SK-N-SH treated with all-trans-retinoic acid at 6 μM for 48 hours (cell line): ENCODE measurements at regions not wholly inside any gene's neighbourhood (a gene's known extent, or its start where the extent isn't known, plus 50 kb on each side); places are given as distances from the start of the nearest gene placed in this dataset.

Experiments
- ARNTL ChIP-seq: fragments of 450-650 bp; formaldehyde crosslinking; IDR thresholded peaks from 2 replicates; pipeline ENCODE4 v1.5.0; 2020; ENCODE audit warnings: low read depth, mild to moderate bottlenecking, moderate library complexity, borderline replicate concordance
- CSDC2 ChIP-seq: fragments of 250-450 bp; sonication (Bioruptor Pico); IDR thresholded peaks from 2 replicates; pipeline ENCODE4 v1.5.0; 2020; ENCODE audit warnings: mild to moderate bottlenecking, moderate library complexity
- ESRRG ChIP-seq: fragments of 250-450 bp; sonication (Bioruptor Pico); IDR thresholded peaks from 2 replicates; pipeline ENCODE4 v1.6.1; 2021; ENCODE audit warnings: mild to moderate bottlenecking
- TCF4 ChIP-seq: fragments of 250-450 bp; sonication (Bioruptor Pico); IDR thresholded peaks from 2 replicates; pipeline ENCODE4 v1.8.0; 2021; ENCODE audit warnings: mild to moderate bottlenecking, moderate library complexity, borderline replicate concordance
- TOX ChIP-seq: fragments of 250-450 bp; sonication (Bioruptor Pico); IDR thresholded peaks from 2 replicates; pipeline ENCODE4 v1.8.0; 2021; ENCODE audit warnings: mild to moderate bottlenecking, moderate library complexity, borderline replicate concordance
- ZC3H10 ChIP-seq: fragments of 250-450 bp; sonication (Bioruptor Pico); IDR thresholded peaks from 2 replicates; pipeline ENCODE4 v1.5.1; 2021; ENCODE audit warnings: mild to moderate bottlenecking, moderate library complexity
- ZFP3 ChIP-seq: fragments of 250-450 bp; sonication (Bioruptor Pico); IDR thresholded peaks from 2 replicates; pipeline ENCODE4 v1.5.0; 2020; ENCODE audit warnings: mild to moderate bottlenecking, moderate library complexity
- ZNF565 ChIP-seq: fragments of 450-650 bp; formaldehyde crosslinking; conservative IDR thresholded peaks from 2 replicates; pipeline ENCODE4 v1.5.0; 2020; ENCODE audit warnings: low read depth, mild to moderate bottlenecking, moderate library complexity
- TF ChIP-seq, protein P1 (sequence below): fragments of 250-450 bp; sonication (Bioruptor Pico); IDR thresholded peaks from 2 replicates; pipeline ENCODE4 v1.8.0; 2020; ENCODE audit warnings: mild to moderate bottlenecking, moderate library complexity, borderline replicate concordance
- TF ChIP-seq, protein P2 (sequence below): fragments of 250-450 bp; sonication (Bioruptor Pico); IDR thresholded peaks from 2 replicates; pipeline ENCODE4 v1.5.1; 2020; ENCODE audit warnings: low read depth, mild to moderate bottlenecking, moderate library complexity
- TF ChIP-seq, protein P3 (sequence below): fragments of 250-450 bp; sonication (Bioruptor Pico); IDR thresholded peaks from 2 replicates; pipeline ENCODE4 v1.5.1; 2021; ENCODE audit warnings: mild to moderate bottlenecking, moderate library complexity

DNA sequence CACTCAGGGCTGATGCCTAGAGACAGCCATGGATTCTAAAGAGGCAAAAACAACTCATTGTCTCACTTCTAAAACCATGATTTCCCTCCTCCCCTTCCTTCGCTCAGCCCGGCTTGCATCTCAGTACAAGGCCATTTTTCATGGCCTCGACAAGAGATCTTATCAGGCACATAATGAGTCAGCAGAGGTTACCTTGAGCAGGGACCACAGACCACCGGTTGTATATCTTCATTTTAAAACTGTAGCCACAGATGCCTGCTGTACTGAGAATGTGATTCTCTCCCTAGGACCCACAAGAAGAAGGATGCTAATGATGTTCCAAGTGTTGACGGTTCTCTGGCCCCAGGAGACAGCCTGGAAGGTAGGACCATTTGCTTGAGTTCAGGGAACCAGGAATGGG lies 331.9 kb downstream of the AJAP1 start:
- TF ChIP-seq ZFP3 (CRISPR knock-in tag): no peak
- no peak for TF ChIP-seq TCF4 (CRISPR knock-in tag)
- TF ChIP-seq, protein P1, sequence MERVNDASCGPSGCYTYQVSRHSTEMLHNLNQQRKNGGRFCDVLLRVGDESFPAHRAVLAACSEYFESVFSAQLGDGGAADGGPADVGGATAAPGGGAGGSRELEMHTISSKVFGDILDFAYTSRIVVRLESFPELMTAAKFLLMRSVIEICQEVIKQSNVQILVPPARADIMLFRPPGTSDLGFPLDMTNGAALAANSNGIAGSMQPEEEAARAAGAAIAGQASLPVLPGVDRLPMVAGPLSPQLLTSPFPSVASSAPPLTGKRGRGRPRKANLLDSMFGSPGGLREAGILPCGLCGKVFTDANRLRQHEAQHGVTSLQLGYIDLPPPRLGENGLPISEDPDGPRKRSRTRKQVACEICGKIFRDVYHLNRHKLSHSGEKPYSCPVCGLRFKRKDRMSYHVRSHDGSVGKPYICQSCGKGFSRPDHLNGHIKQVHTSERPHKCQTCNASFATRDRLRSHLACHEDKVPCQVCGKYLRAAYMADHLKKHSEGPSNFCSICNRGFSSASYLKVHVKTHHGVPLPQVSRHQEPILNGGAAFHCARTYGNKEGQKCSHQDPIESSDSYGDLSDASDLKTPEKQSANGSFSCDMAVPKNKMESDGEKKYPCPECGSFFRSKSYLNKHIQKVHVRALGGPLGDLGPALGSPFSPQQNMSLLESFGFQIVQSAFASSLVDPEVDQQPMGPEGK (CRISPR knock-in tag): no peak
- TF ChIP-seq CSDC2: no peak
- TF ChIP-seq ZNF565: no peak
- no peak for TF ChIP-seq ZC3H10 (CRISPR knock-in tag)
- TF ChIP-seq, protein P2, sequence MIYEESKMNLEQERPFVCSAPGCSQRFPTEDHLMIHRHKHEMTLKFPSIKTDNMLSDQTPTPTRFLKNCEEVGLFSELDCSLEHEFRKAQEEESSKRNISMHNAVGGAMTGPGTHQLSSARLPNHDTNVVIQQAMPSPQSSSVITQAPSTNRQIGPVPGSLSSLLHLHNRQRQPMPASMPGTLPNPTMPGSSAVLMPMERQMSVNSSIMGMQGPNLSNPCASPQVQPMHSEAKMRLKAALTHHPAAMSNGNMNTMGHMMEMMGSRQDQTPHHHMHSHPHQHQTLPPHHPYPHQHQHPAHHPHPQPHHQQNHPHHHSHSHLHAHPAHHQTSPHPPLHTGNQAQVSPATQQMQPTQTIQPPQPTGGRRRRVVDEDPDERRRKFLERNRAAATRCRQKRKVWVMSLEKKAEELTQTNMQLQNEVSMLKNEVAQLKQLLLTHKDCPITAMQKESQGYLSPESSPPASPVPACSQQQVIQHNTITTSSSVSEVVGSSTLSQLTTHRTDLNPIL (CRISPR knock-in tag): no peak
- TF ChIP-seq, protein P3, sequence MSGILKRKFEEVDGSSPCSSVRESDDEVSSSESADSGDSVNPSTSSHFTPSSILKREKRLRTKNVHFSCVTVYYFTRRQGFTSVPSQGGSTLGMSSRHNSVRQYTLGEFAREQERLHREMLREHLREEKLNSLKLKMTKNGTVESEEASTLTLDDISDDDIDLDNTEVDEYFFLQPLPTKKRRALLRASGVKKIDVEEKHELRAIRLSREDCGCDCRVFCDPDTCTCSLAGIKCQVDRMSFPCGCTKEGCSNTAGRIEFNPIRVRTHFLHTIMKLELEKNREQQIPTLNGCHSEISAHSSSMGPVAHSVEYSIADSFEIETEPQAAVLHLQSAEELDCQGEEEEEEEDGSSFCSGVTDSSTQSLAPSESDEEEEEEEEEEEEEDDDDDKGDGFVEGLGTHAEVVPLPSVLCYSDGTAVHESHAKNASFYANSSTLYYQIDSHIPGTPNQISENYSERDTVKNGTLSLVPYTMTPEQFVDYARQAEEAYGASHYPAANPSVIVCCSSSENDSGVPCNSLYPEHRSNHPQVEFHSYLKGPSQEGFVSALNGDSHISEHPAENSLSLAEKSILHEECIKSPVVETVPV: no peak
- no peak for TF ChIP-seq ESRRG (CRISPR knock-in tag)
- no peak for TF ChIP-seq TOX (CRISPR knock-in tag)
- no peak for TF ChIP-seq ARNTL
